GM12878 (cell line): ENCODE measurements at regions not wholly inside any gene's neighbourhood (a gene's known extent, or its start where the extent isn't known, plus 50 kb on each side); places are given as distances from the start of the nearest gene placed in this dataset.

Experiments used
- ATAC-seq: fragments of 200-7000 bp; cut with Tn5 transposase; 3 replicates; pipeline ENCODE4 v1.9.1; 2020; ENCODE audit warnings: mild to moderate bottlenecking, moderate library complexity
- BruUV-seq: library from RNA; stranded (reverse); fragments of 400-500 nt; replicated peaks from 2 replicates; lab custom pipeline; 2021; lab: Mats Ljungman, UMichigan
- CTCF ChIA-PET: fragments of 300-600 bp; sonication (Branson Sonifier 250); formaldehyde crosslinking; extraction: SDS; loops from one replicate; lab custom pipeline; 2021; ENCODE audit warnings: inconsistent platforms; lab: Yijun Ruan, JAX
- POLR2A ChIA-PET: fragments of 350-600 bp; formaldehyde crosslinking; extraction: SDS; loops from one replicate; lab custom pipeline; 2021; ENCODE audit warnings: inconsistent platforms; lab: Charles Lee
- RAD21 ChIA-PET: fragments of 300-600 bp; sonication (Branson Sonifier 250); formaldehyde crosslinking; loops from one replicate; lab custom pipeline; 2023; ENCODE audit warnings: antibody characterized with exemption; ENCODE audit not compliant: unreplicated experiment; lab: Charles Lee
- SMC1A ChIA-PET: fragments of 300-600 bp; sonication (Branson Sonifier 250); formaldehyde crosslinking; loops from one replicate; lab custom pipeline; 2023; ENCODE audit not compliant: unreplicated experiment, uncharacterized antibody; lab: Charles Lee
- DNase-seq: peaks from one replicate; pipeline ENCODE4 v3.0.0-alpha.2; 2011; ENCODE audit warnings: low read depth, low spot score
- FAIRE-seq: peaks from 3 replicates; lab custom pipeline; 2011; peaks lifted over from hg19 to GRCh38; lab: Jason Lieb, UNC
- H2AFZ ChIP-seq: 2 replicates; pipeline ENCODE4 v1.6.0; 2011; ENCODE audit warnings: low read depth, low read length, control low read depth; ENCODE audit not compliant: control insufficient read depth
- H3K27ac ChIP-seq: 2 replicates; pipeline ENCODE4 v1.5.1; 2011; ENCODE audit warnings: control low read depth; ENCODE audit not compliant: control insufficient read depth, insufficient read depth
- H3K27me3 ChIP-seq, 2 experiments: replicated peaks in 1 of 2; 2 replicates each; pipeline versions ENCODE4 v1.6.0 to v1.6.1; 2011; ENCODE audit warnings: low read length in 1 of 2; ENCODE audit not compliant: control insufficient read depth in 2 of 2, insufficient read depth in 2 of 2
- H3K36me3 ChIP-seq, 2 experiments: 2 replicates each; pipeline ENCODE4 v1.5.1; 2011; ENCODE audit warnings: low read length in 1 of 2; ENCODE audit not compliant: control insufficient read depth in 2 of 2, insufficient read depth in 2 of 2
- H3K4me1 ChIP-seq: 2 replicates; pipeline ENCODE4 v1.6.1; 2011; ENCODE audit warnings: mild to moderate bottlenecking, low read length, moderate library complexity, mixed read lengths; ENCODE audit not compliant: control insufficient read depth, insufficient read depth
- H3K4me2 ChIP-seq: 2 replicates; pipeline ENCODE4 v1.6.0; 2011; ENCODE audit warnings: control low read depth; ENCODE audit not compliant: control insufficient read depth, insufficient read depth
- H3K4me3 ChIP-seq: fragments of 200-600 bp; sonication (generic); 2 replicates; pipeline ENCODE4 v1.5.1; 2016
- H3K79me2 ChIP-seq: 2 replicates; pipeline ENCODE4 v1.6.0; 2011; ENCODE audit warnings: low read length; ENCODE audit not compliant: control insufficient read depth, insufficient read depth
- H3K9ac ChIP-seq: 2 replicates; pipeline ENCODE4 v1.8.0; 2011; ENCODE audit warnings: low read length, control low read depth, mixed read lengths; ENCODE audit not compliant: control insufficient read depth, insufficient read depth
- H3K9me3 ChIP-seq: replicated peaks from 3 replicates; pipeline ENCODE4 v1.5.1; 2011; ENCODE audit warnings: mild to moderate bottlenecking, low read length; ENCODE audit not compliant: control insufficient read depth, insufficient read depth
- H4K20me1 ChIP-seq: 2 replicates; pipeline ENCODE4 v1.6.0; 2011; ENCODE audit not compliant: control insufficient read depth, insufficient read depth
- MEF2B ChIP-seq: fragments of 450-650 bp; IDR thresholded peaks from 2 replicates; pipeline ENCODE4 v1.6.1; 2018; ENCODE audit warnings: mild to moderate bottlenecking, moderate library complexity; ENCODE audit not compliant: partially characterized antibody, poor library complexity, severe bottlenecking
- NR2C2 ChIP-seq: IDR thresholded peaks from 2 replicates; pipeline ENCODE4 v1.6.1; 2011; ENCODE audit warnings: borderline replicate concordance, low read depth; ENCODE audit not compliant: control insufficient read depth, insufficient read length
- PAX5 ChIP-seq: IDR thresholded peaks from 2 replicates; pipeline ENCODE4 v1.6.1; 2011; ENCODE audit warnings: low read depth, low read length, borderline replicate concordance
- POLR2AphosphoS2 ChIP-seq: IDR thresholded peaks from 2 replicates; pipeline ENCODE4 v1.6.1; 2011; ENCODE audit warnings: low read depth, mild to moderate bottlenecking, low read length, improper control_type of control experiment, moderate library complexity
- POU2F2 ChIP-seq: IDR thresholded peaks from 3 replicates; pipeline ENCODE4 v1.6.1; 2011; ENCODE audit warnings: low read depth, mild to moderate bottlenecking, low read length, borderline replicate concordance
- SMAD1 ChIP-seq: fragments of 450-650 bp; IDR thresholded peaks from 2 replicates; pipeline ENCODE4 v1.6.1; 2018; ENCODE audit warnings: mild to moderate bottlenecking, low read depth; ENCODE audit not compliant: partially characterized antibody
- SPI1 ChIP-seq: IDR thresholded peaks from 2 replicates; pipeline ENCODE4 v1.6.1; 2011; ENCODE audit warnings: low read depth, mild to moderate bottlenecking, low read length, moderate library complexity, borderline replicate concordance; ENCODE audit not compliant: insufficient read depth
- SREBF1 ChIP-seq: IDR thresholded peaks from 2 replicates; pipeline ENCODE4 v1.6.1; 2012; ENCODE audit warnings: mild to moderate bottlenecking, low read length
- WGBS: methylation state at CpG from one replicate; pipeline ENCODE4 v1.1.6; 2016; ENCODE audit warnings: low lambda C conversion rate; ENCODE audit not compliant: insufficient replicate concordance, insufficient coverage; ENCODE audit errors: missing lambda C conversion rate; 5-methylcytosine and 5-hydroxymethylcytosine counted together
- in situ Hi-C: fragments of 300-500 bp; cut with MboI; formaldehyde crosslinking; loops from 9 replicates; pipeline ENCODE4 v1.14.3; 2018; ENCODE audit warnings: mixed read lengths
- intact Hi-C: fragments of 100-400 bp; cut with micrococcal nuclease; formaldehyde crosslinking; loops from one replicate; pipeline ENCODE4 v1.14.2; 2022; ENCODE audit not compliant: unreplicated experiment

DNA sequence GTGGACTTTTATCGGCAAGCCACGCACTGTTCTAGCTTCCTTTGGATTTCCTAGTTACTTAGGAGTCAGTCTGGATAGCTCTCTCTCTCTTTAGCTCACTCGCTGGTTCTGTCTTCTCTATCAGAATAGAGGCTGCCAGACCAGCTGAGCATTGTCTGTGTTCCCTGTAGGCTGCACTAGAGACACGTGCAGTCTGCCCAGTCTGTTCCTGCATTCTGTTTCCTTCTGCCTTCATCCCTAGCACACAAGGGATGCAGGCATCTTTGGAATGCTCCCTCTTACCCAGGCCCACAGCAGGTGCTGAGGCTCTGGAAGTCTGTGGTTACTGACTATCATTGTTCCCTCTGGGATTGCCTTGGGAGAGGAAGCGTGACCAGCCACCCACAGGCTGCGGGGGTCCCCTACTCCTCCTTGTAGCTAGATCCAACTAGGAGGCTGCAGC is 322.8 kb downstream of the ZNF621 start (continued):
- TF ChIP-seq SREBF1 = no peak

DNA sequence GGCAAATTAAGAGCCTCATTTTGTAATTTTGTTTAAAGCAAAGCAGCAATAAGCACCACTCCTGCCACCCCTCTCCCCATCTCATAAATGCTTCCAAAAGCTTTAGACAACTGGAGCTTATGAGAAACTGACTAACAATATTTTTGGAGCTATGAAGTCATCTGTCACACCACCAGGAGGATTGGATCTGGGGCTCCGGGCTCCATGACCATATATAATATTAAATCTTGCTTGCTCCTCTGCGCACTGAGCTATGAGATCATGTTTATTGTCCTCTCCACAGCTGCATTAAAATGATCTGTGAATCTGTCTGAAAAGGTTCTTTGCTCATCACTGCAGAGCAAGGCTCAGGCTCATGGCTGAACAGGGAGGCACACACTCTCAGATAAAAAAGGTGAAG is 323.7 kb downstream of the ZNF621 start:
- intact Hi-C loops = no loop called here
- no peak overlapping the region for H2AFZ ChIP-seq
- FAIRE-seq (no peak), ATAC-seq (no peak), DNase-seq (no peak)
- no peaks in the 10 kb centered on the region for H3K79me2 ChIP-seq
- H3K27me3 ChIP-seq = 0 out of 4 replicates have a peak, but pooled peaks cover 0 to 2% of the 10 kb centered on the region in 2 experiments
- no peaks in the 10 kb centered on the region for H3K4me1 ChIP-seq
- H3K36me3 ChIP-seq = no peaks in the 10 kb centered on the region
- in situ Hi-C loops = no loop called here
- no peaks in the 10 kb centered on the region; the same call in 2 of the 3 replicates for H3K9me3 ChIP-seq
- WGBS = 77% methylated on average over 2 of the region's 2 CpGs
- no peak overlapping the region for H3K27ac ChIP-seq
- ChIA-PET RAD21 (no interaction called here), SMC1A (interaction anchor here (0.6 to 0.9 kb wide), 2 partner anchors 10 to 491 kb away, joined by 3 to 4 read pairs; no protein-coding TSS in a partner anchor), POLR2A (no interaction called here)
- no peaks in the 10 kb centered on the region for H4K20me1 ChIP-seq
- H3K4me3 ChIP-seq = no peak overlapping the region
- H3K9ac ChIP-seq = no peak overlapping the region
- BruUV-seq = no TSS peak
- TF ChIP-seq NR2C2 (no peak), SPI1 (no peak), SMAD1 (no peak), PAX5 (no peak), POU2F2 (no peak), MEF2B (no peak), POLR2AphosphoS2 (no peak)
- TF ChIP-seq, all 136 proteins: peak for 0
- CTCF ChIA-PET = no interaction called here
- H3K4me2 ChIP-seq = no peak overlapping the region
